ENCODE measurements at regions not wholly inside any gene's neighbourhood (a gene's known extent, or its start where the extent isn't known, plus 50 kb on each side); places are given as distances from the start of the nearest gene placed in this dataset.

- TF ChIP-seq TAF1 (IDR thresholded peaks at IDR 0.05; ENCODE audit: borderline replicate concordance, insufficient read depth, low read length) (no peak), FOXP2 (optimal IDR thresholded peaks at IDR 0.05; ENCODE audit: borderline replicate concordance, extremely low read depth, extremely low read length, insufficient read depth) (no peak), POLR2AphosphoS5 (IDR thresholded peaks at IDR 0.05; ENCODE audit: low read depth, low read length) (no peak), SIN3A (IDR thresholded peaks at IDR 0.05; ENCODE audit: borderline replicate concordance, insufficient read depth, low read length) (no peak)
- TF ChIP-seq, protein P1, sequence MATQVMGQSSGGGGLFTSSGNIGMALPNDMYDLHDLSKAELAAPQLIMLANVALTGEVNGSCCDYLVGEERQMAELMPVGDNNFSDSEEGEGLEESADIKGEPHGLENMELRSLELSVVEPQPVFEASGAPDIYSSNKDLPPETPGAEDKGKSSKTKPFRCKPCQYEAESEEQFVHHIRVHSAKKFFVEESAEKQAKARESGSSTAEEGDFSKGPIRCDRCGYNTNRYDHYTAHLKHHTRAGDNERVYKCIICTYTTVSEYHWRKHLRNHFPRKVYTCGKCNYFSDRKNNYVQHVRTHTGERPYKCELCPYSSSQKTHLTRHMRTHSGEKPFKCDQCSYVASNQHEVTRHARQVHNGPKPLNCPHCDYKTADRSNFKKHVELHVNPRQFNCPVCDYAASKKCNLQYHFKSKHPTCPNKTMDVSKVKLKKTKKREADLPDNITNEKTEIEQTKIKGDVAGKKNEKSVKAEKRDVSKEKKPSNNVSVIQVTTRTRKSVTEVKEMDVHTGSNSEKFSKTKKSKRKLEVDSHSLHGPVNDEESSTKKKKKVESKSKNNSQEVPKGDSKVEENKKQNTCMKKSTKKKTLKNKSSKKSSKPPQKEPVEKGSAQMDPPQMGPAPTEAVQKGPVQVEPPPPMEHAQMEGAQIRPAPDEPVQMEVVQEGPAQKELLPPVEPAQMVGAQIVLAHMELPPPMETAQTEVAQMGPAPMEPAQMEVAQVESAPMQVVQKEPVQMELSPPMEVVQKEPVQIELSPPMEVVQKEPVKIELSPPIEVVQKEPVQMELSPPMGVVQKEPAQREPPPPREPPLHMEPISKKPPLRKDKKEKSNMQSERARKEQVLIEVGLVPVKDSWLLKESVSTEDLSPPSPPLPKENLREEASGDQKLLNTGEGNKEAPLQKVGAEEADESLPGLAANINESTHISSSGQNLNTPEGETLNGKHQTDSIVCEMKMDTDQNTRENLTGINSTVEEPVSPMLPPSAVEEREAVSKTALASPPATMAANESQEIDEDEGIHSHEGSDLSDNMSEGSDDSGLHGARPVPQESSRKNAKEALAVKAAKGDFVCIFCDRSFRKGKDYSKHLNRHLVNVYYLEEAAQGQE (IDR thresholded peaks at IDR 0.05; ENCODE audit: insufficient read depth in 1 of 2, low read depth in 2 of 2, low read length in 2 of 2): no peak
Measured at GRCh38 chr18:70414315-70414900, 125.6 kb downstream of the SOCS6 start.

DNA sequence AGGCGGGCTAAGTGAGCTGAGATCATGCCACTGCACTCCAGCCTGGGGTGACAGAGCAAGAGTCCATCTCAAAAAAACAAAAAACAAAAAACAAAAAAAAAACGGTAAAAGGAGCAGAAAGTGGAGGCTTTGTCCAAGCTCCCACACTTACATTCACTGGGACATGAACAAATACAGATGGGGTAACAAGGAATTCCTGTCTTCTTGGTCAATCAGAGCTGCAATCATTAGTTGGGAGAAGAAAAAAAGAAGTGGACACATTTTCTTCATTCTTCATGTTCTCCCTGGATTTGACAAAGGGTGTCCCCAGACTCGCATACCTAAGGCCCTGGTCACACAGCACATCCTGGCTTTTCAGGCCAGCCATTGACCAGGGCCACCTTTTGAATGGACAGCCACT lies 124.6 kb downstream of the SOCS6 start:
- TF ChIP-seq, protein P1 (IDR thresholded peaks at IDR 0.05; ENCODE audit: insufficient read depth in 1 of 2, low read depth in 2 of 2, low read length in 2 of 2): no peak
- TF ChIP-seq SIN3A (IDR thresholded peaks at IDR 0.05; ENCODE audit: borderline replicate concordance, insufficient read depth, low read length) (no peak), POLR2AphosphoS5 (IDR thresholded peaks at IDR 0.05; ENCODE audit: low read depth, low read length) (no peak), TAF1 (IDR thresholded peaks at IDR 0.05; ENCODE audit: borderline replicate concordance, insufficient read depth, low read length) (no peak), FOXP2 (optimal IDR thresholded peaks at IDR 0.05; ENCODE audit: borderline replicate concordance, extremely low read depth, extremely low read length, insufficient read depth) (no peak)

GRCh38 chr18:70411876-70412435 lies 123.1 kb downstream of the SOCS6 start:
- TF ChIP-seq TAF1 (IDR thresholded peaks at IDR 0.05; ENCODE audit: borderline replicate concordance, insufficient read depth, low read length): no peak
- no peak for TF ChIP-seq FOXP2 (optimal IDR thresholded peaks at IDR 0.05; ENCODE audit: borderline replicate concordance, extremely low read depth, extremely low read length, insufficient read depth)
- TF ChIP-seq SIN3A (IDR thresholded peaks at IDR 0.05; ENCODE audit: borderline replicate concordance, insufficient read depth, low read length): no peak
- TF ChIP-seq POLR2AphosphoS5 (IDR thresholded peaks at IDR 0.05; ENCODE audit: low read depth, low read length): no peak
- TF ChIP-seq, protein P1 (IDR thresholded peaks at IDR 0.05; ENCODE audit: insufficient read depth in 1 of 2, low read depth in 2 of 2, low read length in 2 of 2): no peak

DNA sequence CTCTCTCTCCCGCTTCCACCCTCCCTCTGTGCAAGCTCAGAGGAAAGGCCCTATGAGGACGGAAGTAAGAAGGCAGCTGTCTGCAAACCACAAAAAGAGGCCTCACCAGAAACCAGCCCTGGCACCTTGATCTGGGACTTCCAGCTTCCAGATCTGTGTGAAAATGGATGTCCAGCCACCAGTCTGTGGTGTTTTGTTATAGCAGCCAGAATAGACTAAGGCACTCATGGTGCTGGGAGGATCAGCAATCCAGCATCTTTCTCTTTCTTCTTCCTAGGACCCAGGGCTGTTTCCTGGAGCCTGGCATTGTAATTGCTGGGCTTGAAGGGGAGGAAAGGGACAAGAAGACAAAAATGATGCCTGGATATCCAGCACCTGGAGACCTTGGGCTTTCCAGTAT lies 122.5 kb downstream of the SOCS6 start:
- TF ChIP-seq SIN3A (IDR thresholded peaks at IDR 0.05; ENCODE audit: borderline replicate concordance, insufficient read depth, low read length) (no peak), FOXP2 (optimal IDR thresholded peaks at IDR 0.05; ENCODE audit: borderline replicate concordance, extremely low read depth, extremely low read length, insufficient read depth) (no peak), TAF1 (IDR thresholded peaks at IDR 0.05; ENCODE audit: borderline replicate concordance, insufficient read depth, low read length) (no peak), POLR2AphosphoS5 (IDR thresholded peaks at IDR 0.05; ENCODE audit: low read depth, low read length) (no peak)
- TF ChIP-seq, protein P1 (IDR thresholded peaks at IDR 0.05; ENCODE audit: insufficient read depth in 1 of 2, low read depth in 2 of 2, low read length in 2 of 2): no peak

Data from PFSK-1 (cell line).